NB4 (cell line): ENCODE measurements at regions not wholly inside any gene's neighbourhood (a gene's known extent, or its start where the extent isn't known, plus 50 kb on each side); places are given as distances from the start of the nearest gene placed in this dataset.

Experiments
- DNase-seq: peaks from one replicate; pipeline ENCODE4 v3.0.0; 2010; ENCODE audit warnings: low read depth
- H3K4me3 ChIP-seq: one replicate; pipeline ENCODE4 v1.5.1; 2011; ENCODE audit warnings: mild to moderate bottlenecking, low read depth, low read length, moderate library complexity
- MYC ChIP-seq: IDR thresholded peaks from 2 replicates; pipeline ENCODE4 v1.6.1; 2011; ENCODE audit warnings: low read depth, low read length
- POLR2A ChIP-seq: IDR thresholded peaks from 2 replicates; pipeline ENCODE4 v1.6.1; 2011; ENCODE audit warnings: mild to moderate bottlenecking; ENCODE audit not compliant: insufficient read length; ENCODE audit errors: extremely low read depth
- TF ChIP-seq, protein P1 (sequence below): IDR thresholded peaks from one replicate; pipeline ENCODE4 v1.5.1; 2012; ENCODE audit warnings: low read depth, low read length
- TF ChIP-seq, protein P2 (sequence below): IDR thresholded peaks from 2 replicates; pipeline ENCODE4 v1.6.1; 2011; ENCODE audit warnings: low read depth, low read length

DNA sequence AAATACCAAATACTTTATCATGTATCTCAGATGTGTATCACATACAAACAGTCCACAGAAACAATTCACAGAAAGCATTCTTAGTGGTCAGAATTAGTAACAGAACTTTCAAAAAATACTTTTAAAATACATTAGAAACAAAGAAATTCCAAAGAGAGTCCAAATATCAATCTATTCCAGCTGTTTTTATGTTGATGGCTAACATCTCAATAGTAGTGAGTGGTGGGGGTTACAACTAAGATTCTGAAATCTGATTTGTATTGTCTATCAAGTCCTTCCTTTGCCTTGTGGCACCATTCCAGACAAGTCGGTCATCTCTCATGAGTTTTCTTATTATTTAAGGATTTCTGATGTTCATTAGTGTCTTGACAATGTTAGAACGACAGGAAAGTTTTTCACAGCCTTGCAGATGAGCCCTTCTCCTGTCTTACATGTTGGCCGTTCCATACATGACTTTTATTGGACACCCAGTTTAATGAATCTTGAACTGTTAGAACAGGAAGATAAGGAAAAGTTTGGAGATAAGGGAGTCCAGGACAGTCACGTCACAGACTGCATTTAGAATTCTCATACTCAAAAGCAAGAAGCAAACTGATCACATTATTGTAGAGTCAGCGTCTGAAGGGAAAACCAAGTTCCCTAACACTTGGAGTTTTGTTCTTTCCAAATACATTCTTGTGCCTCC, 410.3 kb downstream of the PID1 start:
- no peak for DNase-seq
- H3K4me3 ChIP-seq, result no peak overlapping the region
- TF ChIP-seq, protein P1, sequence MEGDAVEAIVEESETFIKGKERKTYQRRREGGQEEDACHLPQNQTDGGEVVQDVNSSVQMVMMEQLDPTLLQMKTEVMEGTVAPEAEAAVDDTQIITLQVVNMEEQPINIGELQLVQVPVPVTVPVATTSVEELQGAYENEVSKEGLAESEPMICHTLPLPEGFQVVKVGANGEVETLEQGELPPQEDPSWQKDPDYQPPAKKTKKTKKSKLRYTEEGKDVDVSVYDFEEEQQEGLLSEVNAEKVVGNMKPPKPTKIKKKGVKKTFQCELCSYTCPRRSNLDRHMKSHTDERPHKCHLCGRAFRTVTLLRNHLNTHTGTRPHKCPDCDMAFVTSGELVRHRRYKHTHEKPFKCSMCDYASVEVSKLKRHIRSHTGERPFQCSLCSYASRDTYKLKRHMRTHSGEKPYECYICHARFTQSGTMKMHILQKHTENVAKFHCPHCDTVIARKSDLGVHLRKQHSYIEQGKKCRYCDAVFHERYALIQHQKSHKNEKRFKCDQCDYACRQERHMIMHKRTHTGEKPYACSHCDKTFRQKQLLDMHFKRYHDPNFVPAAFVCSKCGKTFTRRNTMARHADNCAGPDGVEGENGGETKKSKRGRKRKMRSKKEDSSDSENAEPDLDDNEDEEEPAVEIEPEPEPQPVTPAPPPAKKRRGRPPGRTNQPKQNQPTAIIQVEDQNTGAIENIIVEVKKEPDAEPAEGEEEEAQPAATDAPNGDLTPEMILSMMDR, result no peak
- TF ChIP-seq, protein P2, sequence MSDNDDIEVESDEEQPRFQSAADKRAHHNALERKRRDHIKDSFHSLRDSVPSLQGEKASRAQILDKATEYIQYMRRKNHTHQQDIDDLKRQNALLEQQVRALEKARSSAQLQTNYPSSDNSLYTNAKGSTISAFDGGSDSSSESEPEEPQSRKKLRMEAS, result no peak
- TF ChIP-seq MYC, result no peak
- no peak for TF ChIP-seq POLR2A

DNA sequence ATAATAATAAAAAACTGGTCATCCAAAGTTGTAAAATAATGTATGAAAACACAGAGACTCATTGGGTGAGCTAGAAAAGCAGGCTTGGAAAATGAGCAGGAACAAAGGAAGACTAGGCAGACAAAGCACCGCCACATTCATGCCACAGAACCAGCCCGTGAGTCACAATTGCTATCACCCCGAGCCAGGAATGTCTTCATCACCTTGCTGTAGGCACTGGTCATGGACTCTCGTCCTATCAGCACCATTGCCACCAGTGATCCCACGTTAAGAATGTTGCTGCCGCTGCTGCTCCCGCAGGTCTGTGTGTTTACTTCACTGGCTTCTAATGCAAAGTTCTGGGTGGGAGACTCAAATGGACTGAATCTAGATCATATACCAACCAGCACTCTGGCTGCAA, 417.9 kb downstream of the PID1 start:
- no peak overlapping the region for H3K4me3 ChIP-seq
- no peak for DNase-seq
- no peak for TF ChIP-seq POLR2A
- TF ChIP-seq, protein P2, result no peak
- TF ChIP-seq MYC, result no peak
- TF ChIP-seq, protein P1, result no peak

DNA sequence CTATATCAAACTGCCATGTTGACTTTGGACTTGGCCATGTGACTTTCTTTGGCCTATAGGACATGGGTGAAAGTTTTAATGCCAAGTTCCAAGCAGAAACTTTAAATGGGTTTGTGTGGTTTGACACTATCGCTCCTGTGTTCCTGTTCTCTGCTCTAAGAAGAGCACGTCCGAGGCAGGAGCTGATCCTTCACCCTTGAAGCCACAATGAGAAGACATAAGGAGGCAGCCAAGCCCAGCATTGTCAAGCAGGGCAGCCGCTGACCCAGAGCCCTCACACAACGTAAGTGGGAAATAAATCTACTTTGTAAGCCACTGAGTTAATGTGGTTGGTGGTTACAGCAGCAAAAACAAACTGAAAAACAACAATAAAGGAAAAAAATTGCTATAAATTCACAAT, 422.4 kb downstream of the PID1 start:
- no peak for DNase-seq
- H3K4me3 ChIP-seq, result no peak overlapping the region
- TF ChIP-seq MYC, result no peak
- TF ChIP-seq, protein P2, result no peak
- TF ChIP-seq POLR2A, result no peak
- TF ChIP-seq, protein P1, result no peak

DNA sequence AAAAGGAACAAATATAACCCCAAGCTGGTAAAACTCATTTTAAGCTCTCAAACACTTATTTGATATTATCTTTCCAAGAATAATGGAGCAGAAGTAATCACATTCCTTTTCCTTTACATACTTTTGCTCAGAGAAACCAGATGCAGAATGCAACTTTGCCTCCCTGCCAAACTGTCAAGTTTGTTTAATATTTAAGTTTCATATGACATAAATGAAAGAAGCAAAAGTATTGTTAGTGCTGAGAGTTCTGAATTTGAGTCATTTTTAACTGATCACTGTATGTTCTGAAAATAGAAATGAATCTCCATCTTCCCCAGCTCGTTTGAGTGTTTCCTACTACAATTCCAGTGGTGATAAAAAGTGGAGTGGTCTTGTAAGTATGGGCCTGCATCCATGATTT, 423.4 kb downstream of the PID1 start:
- no peak for TF ChIP-seq POLR2A
- TF ChIP-seq, protein P2, result no peak
- TF ChIP-seq, protein P1, result no peak
- DNase-seq, result no peak
- no peak overlapping the region for H3K4me3 ChIP-seq

DNA sequence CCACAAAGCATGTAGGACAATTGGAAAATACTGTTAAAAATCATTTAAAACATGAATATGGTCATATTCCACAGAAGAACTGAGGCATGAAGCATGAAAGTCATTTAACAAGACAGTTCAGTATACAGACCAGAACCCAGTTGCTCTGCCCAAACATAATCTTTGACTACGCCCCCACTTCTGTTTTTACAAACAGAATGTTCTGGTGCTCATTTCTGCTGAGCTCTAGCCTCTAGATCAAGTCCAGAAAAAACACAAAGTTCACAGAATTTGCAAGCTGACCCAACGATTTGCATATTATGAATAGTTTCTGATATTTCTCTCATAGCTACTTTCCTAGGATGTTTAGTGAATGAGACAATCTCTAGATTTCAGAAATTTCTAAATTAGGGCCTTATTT, 424.9 kb downstream of the PID1 start:
- TF ChIP-seq POLR2A (no peak), MYC (no peak)
- TF ChIP-seq, protein P1, result no peak
- TF ChIP-seq, protein P2, result no peak
- no peak overlapping the region for H3K4me3 ChIP-seq
- DNase-seq, result no peak
